ENCODE measurements at regions not wholly inside any gene's neighbourhood (a gene's known extent, or its start where the extent isn't known, plus 50 kb on each side); places are given as distances from the start of the nearest gene placed in this dataset.
"Not testable (repeated sequence)": the region's sequence is repeated elsewhere in the genome, so short reads cannot be mapped to it uniquely, and the experiment has no call there.

- H3K4me1 ChIP-seq (ENCODE audit: control insufficient read depth in 5 of 5, insufficient read depth in 5 of 5, low read length in 5 of 5) = no peaks in the 10 kb centered on the region
- H3K27ac ChIP-seq (ENCODE audit: low read depth in 1 of 2, low read length in 1 of 2) = no peak overlapping the region
- peaks cover 0 to 10% (median 0%) of the 10 kb centered on the region in 3 donors for H3K27me3 ChIP-seq (ENCODE audit: control insufficient read depth in 3 of 3, insufficient read depth in 3 of 3, low read length in 2 of 3)
- no peak overlapping the region for H3K9ac ChIP-seq (ENCODE audit: insufficient read depth in 1 of 2, low read length in 2 of 2)
- no peaks in the 10 kb centered on the region for H3K36me3 ChIP-seq (ENCODE audit: control insufficient read depth in 4 of 4, insufficient read depth in 4 of 4, low read length in 4 of 4)
- WGBS, 2 donors = 96 to 98% methylated on average over 2 of the region's 2 CpGs
- H3K9me3 ChIP-seq (ENCODE audit: control insufficient read depth in 4 of 4, insufficient read depth in 3 of 4, low read length in 3 of 4) = peaks cover 0 to 2% (median under 1%) of the 10 kb centered on the region in 4 donors
- DNase-seq = no peak
- TF ChIP-seq CTCF (IDR thresholded peaks at IDR 0.05; ENCODE audit: control extremely low read depth, extremely low read depth) = no peak
- ATAC-seq (ENCODE audit: insufficient read depth, low FRiP score) = no peak
- no peak overlapping the region for H3K4me3 ChIP-seq
Observed at GRCh38 chr12:131539381-131539780, 171.5 kb upstream of the SFSWAP start.

- DNase-seq = no peak
- no peak overlapping the region for H3K4me3 ChIP-seq
Observed at GRCh38 chr12:131540138-131540623, 170.7 kb upstream of the SFSWAP start.

GRCh38 chr12:131541512-131541911, 169.4 kb upstream of the SFSWAP start:
- not testable (repeated sequence) for H3K36me3 ChIP-seq (ENCODE audit: control insufficient read depth in 4 of 4, insufficient read depth in 4 of 4, low read length in 4 of 4); H3K4me3 ChIP-seq; H3K27me3 ChIP-seq (ENCODE audit: control insufficient read depth in 3 of 3, insufficient read depth in 3 of 3, low read length in 2 of 3); DNase-seq; H3K4me1 ChIP-seq (ENCODE audit: control insufficient read depth in 5 of 5, insufficient read depth in 5 of 5, low read length in 5 of 5); H3K9ac ChIP-seq (ENCODE audit: insufficient read depth in 1 of 2, low read length in 2 of 2); H3K27ac ChIP-seq (ENCODE audit: low read depth in 1 of 2, low read length in 1 of 2); ATAC-seq (ENCODE audit: insufficient read depth, low FRiP score); H3K9me3 ChIP-seq (ENCODE audit: control insufficient read depth in 4 of 4, insufficient read depth in 3 of 4, low read length in 3 of 4)
- WGBS, 2 donors = 93 to 96% methylated on average over 1 of the region's 1 CpG

More at GRCh38 chr12:131540138-131540623, 170.7 kb upstream of the SFSWAP start:
- ATAC-seq (ENCODE audit: insufficient read depth, low FRiP score) = no peak
- Histone ChIP-seq H3K27ac (ENCODE audit: low read depth in 1 of 2, low read length in 1 of 2) (no peak overlapping the region), H3K9me3 (ENCODE audit: control insufficient read depth in 4 of 4, insufficient read depth in 3 of 4, low read length in 3 of 4) (peaks cover 0 to 2% (median under 1%) of the 10 kb centered on the region in 4 donors), H3K27me3 (ENCODE audit: control insufficient read depth in 3 of 3, insufficient read depth in 3 of 3, low read length in 2 of 3) (peaks cover 0 to 7% (median 0%) of the 10 kb centered on the region in 3 donors), H3K4me1 (ENCODE audit: control insufficient read depth in 5 of 5, insufficient read depth in 5 of 5, low read length in 5 of 5) (no peaks in the 10 kb centered on the region), H3K36me3 (ENCODE audit: control insufficient read depth in 4 of 4, insufficient read depth in 4 of 4, low read length in 4 of 4) (no peaks in the 10 kb centered on the region), H3K9ac (ENCODE audit: insufficient read depth in 1 of 2, low read length in 2 of 2) (no peak overlapping the region)
- no peak for TF ChIP-seq CTCF (IDR thresholded peaks at IDR 0.05; ENCODE audit: control extremely low read depth, extremely low read depth)
- 96 to 99% methylated on average over 4 of the region's 4 CpGs for WGBS, 2 donors

- Histone ChIP-seq H3K9me3 (ENCODE audit: control insufficient read depth in 4 of 4, insufficient read depth in 3 of 4, low read length in 3 of 4) (peaks cover 0 to 2% (median under 1%) of the 10 kb centered on the region in 4 donors), H3K27me3 (ENCODE audit: control insufficient read depth in 3 of 3, insufficient read depth in 3 of 3, low read length in 2 of 3) (peaks cover 0 to 4% (median 0%) of the 10 kb centered on the region in 3 donors), H3K36me3 (ENCODE audit: control insufficient read depth in 4 of 4, insufficient read depth in 4 of 4, low read length in 4 of 4) (no peaks in the 10 kb centered on the region), H3K27ac (ENCODE audit: low read depth in 1 of 2, low read length in 1 of 2) (no peak overlapping the region), H3K4me1 (ENCODE audit: control insufficient read depth in 5 of 5, insufficient read depth in 5 of 5, low read length in 5 of 5) (no peaks in the 10 kb centered on the region), H3K4me3 (no peak overlapping the region), H3K9ac (ENCODE audit: insufficient read depth in 1 of 2, low read length in 2 of 2) (no peak overlapping the region)
- WGBS, 2 donors = 77 to 90% methylated on average over 4 of the region's 4 CpGs
- ATAC-seq (ENCODE audit: insufficient read depth, low FRiP score) (no peak), DNase-seq (no peak)
- TF ChIP-seq CTCF (IDR thresholded peaks at IDR 0.05; ENCODE audit: control extremely low read depth, extremely low read depth) = no peak
Observed at GRCh38 chr12:131542351-131542750, 168.5 kb upstream of the SFSWAP start.
